Keratinocyte (primary cell): ENCODE measurements at regions not wholly inside any gene's neighbourhood (a gene's known extent, or its start where the extent isn't known, plus 50 kb on each side); places are given as distances from the start of the nearest gene placed in this dataset.

Experiments used
- DNase-seq: peaks from one replicate; pipeline ENCODE4 v3.0.0-alpha.2; 2011; ENCODE audit warnings: low read depth, missing footprints, low spot score
- FAIRE-seq: peaks from 2 replicates; lab custom pipeline; 2011; peaks lifted over from hg19 to GRCh38; lab: Jason Lieb, UNC
- H2AFZ ChIP-seq: 2 replicates; pipeline ENCODE4 v1.6.0; 2012; ENCODE audit warnings: low read length, control low read depth, inconsistent platforms; ENCODE audit not compliant: control insufficient read depth
- H3K27ac ChIP-seq: 2 replicates; pipeline ENCODE4 v1.5.1; 2011; ENCODE audit warnings: low read length; ENCODE audit not compliant: control insufficient read depth, insufficient read depth
- H3K27me3 ChIP-seq: 3 replicates; pipeline ENCODE4 v1.6.0; 2011; ENCODE audit warnings: low read length; ENCODE audit not compliant: control insufficient read depth, insufficient read depth; ENCODE audit errors: extremely low read depth
- H3K36me3 ChIP-seq, 2 experiments: 2 replicates in 1 of 2; 3 replicates in 1 of 2; pipeline ENCODE4 v1.5.1; 2011; ENCODE audit warnings: low read length in 2 of 2, mild to moderate bottlenecking in 1 of 2; ENCODE audit not compliant: control insufficient read depth in 2 of 2, insufficient read depth in 2 of 2; ENCODE audit errors: extremely low read depth in 1 of 2
- H3K4me1 ChIP-seq: 3 replicates; pipeline ENCODE4 v1.5.1; 2011; ENCODE audit warnings: low read length; ENCODE audit not compliant: control insufficient read depth, insufficient read depth; ENCODE audit errors: extremely low read depth
- H3K4me2 ChIP-seq: 3 replicates; pipeline ENCODE4 v1.6.0; 2011; ENCODE audit warnings: low read depth, low read length; ENCODE audit not compliant: control insufficient read depth, insufficient read depth; ENCODE audit errors: extremely low read depth
- H3K4me3 ChIP-seq, 3 experiments: fragments of 200-600 bp in 1 of 3; sonication (generic) in 1 of 3; 2 replicates in 2 of 3; 3 replicates in 1 of 3; pipeline ENCODE4 v1.5.1; 2011 to 2016; ENCODE audit warnings: low read length in 3 of 3, mild to moderate bottlenecking in 3 of 3, control low read depth in 2 of 3, inconsistent platforms in 1 of 3, low read depth in 1 of 3, mixed read lengths in 1 of 3, mixed run types in 1 of 3, moderate library complexity in 1 of 3; ENCODE audit not compliant: control insufficient read depth in 2 of 3, insufficient read depth in 2 of 3; ENCODE audit errors: extremely low read depth in 1 of 3
- H3K79me2 ChIP-seq: 2 replicates; pipeline ENCODE4 v1.6.0; 2012; ENCODE audit warnings: low read length; ENCODE audit not compliant: control insufficient read depth, insufficient read depth
- H3K9ac ChIP-seq: 3 replicates; pipeline ENCODE4 v1.6.0; 2011; ENCODE audit warnings: low read length; ENCODE audit not compliant: control insufficient read depth, insufficient read depth; ENCODE audit errors: extremely low read depth
- H3K9me1 ChIP-seq: 3 replicates; pipeline ENCODE4 v1.6.0; 2011; ENCODE audit warnings: low read length; ENCODE audit not compliant: control insufficient read depth, insufficient read depth; ENCODE audit errors: extremely low read depth
- H3K9me3 ChIP-seq: 2 replicates; pipeline ENCODE4 v1.5.1; 2012; ENCODE audit warnings: low read depth, low read length; ENCODE audit not compliant: control insufficient read depth
- H4K20me1 ChIP-seq: 3 replicates; pipeline ENCODE4 v1.6.0; 2011; ENCODE audit warnings: low read length; ENCODE audit not compliant: control insufficient read depth, insufficient read depth; ENCODE audit errors: extremely low read depth
- CTCF ChIP-seq, 3 experiments: IDR thresholded peaks in 1 of 3; conservative IDR thresholded peaks in 1 of 3; optimal IDR thresholded peaks in 1 of 3; 2 replicates in 2 of 3; 3 replicates in 1 of 3; pipeline versions ENCODE3 to v1.5.1; 2011; ENCODE audit warnings: low read length in 3 of 3, mild to moderate bottlenecking in 3 of 3, moderate library complexity in 2 of 3, control low read depth in 1 of 3, inconsistent platforms in 1 of 3; ENCODE audit not compliant: insufficient read depth in 2 of 3; ENCODE audit errors: extremely low read depth in 1 of 3
- EZH2 ChIP-seq: IDR thresholded peaks from one replicate; pipeline ENCODE4 v1.6.1; 2012; ENCODE audit warnings: inconsistent platforms, mild to moderate bottlenecking, low read length, moderate library complexity
- dilution Hi-C: fragments of 300-500 bp; cut with MboI; formaldehyde crosslinking; loops from one replicate; pipeline ENCODE4 v1.7.0; 2020; ENCODE audit warnings: low sequenced_read_pairs; ENCODE audit not compliant: extremely low pct_ligation_motif_present

GRCh38 chr12:92570056-92570753 lies 132.6 kb upstream of the PLEKHG7 start:
- no peak for TF ChIP-seq EZH2
- peak; percentile 35 to 64 (median 44) for TF ChIP-seq CTCF (optimal IDR thresholded peaks at IDR 0.05 in 1 of 3, IDR thresholded peaks at IDR 0.05 in 1 of 3, conservative IDR thresholded peaks at IDR 0.05 in 1 of 3; ENCODE audit: extremely low read depth in 1 of 3, insufficient read depth in 2 of 3, low read length in 3 of 3)
- no peak overlapping the region for H3K27ac ChIP-seq
- no peaks in the 10 kb centered on the region for H3K9me1 ChIP-seq
- no peaks in the 10 kb centered on the region for H4K20me1 ChIP-seq
- FAIRE-seq (peak; percentile 76), DNase-seq (no peak)
- H3K27me3 ChIP-seq, result no peaks in the 10 kb centered on the region
- no peaks in the 10 kb centered on the region for H3K79me2 ChIP-seq
- H3K4me2 ChIP-seq, result no peak overlapping the region
- no peak overlapping the region for H3K9ac ChIP-seq
- peaks cover 27% of the 10 kb centered on the region for H3K4me1 ChIP-seq
- H3K4me3 ChIP-seq, result no peak overlapping the region
- H3K36me3 ChIP-seq, result no peaks in the 10 kb centered on the region
- no peak overlapping the region for H2AFZ ChIP-seq
- dilution Hi-C loops, result no loop called here
- H3K9me3 ChIP-seq, result no peaks in the 10 kb centered on the region

- Histone ChIP-seq H3K4me3 (no peak overlapping the region), H3K27ac (no peak overlapping the region), H3K27me3 (no peaks in the 10 kb centered on the region), H3K79me2 (no peaks in the 10 kb centered on the region), H3K4me2 (peak overlapping the region; percentile 19), H2AFZ (peak overlapping the region; percentile 31), H3K36me3 (no peaks in the 10 kb centered on the region), H4K20me1 (no peaks in the 10 kb centered on the region), H3K4me1 (peaks cover 18% of the 10 kb centered on the region), H3K9ac (no peak overlapping the region), H3K9me3 (no peaks in the 10 kb centered on the region), H3K9me1 (no peaks in the 10 kb centered on the region)
- dilution Hi-C loops, result no loop called here
- TF ChIP-seq EZH2 (no peak), CTCF (optimal IDR thresholded peaks at IDR 0.05 in 1 of 3, IDR thresholded peaks at IDR 0.05 in 1 of 3, conservative IDR thresholded peaks at IDR 0.05 in 1 of 3; ENCODE audit: extremely low read depth in 1 of 3, insufficient read depth in 2 of 3, low read length in 3 of 3) (no peak)
- DNase-seq (no peak), FAIRE-seq (peak; percentile 59)
Measured at GRCh38 chr12:92568691-92569090, 134.1 kb upstream of the PLEKHG7 start.
